K562 (cell line): ENCODE measurements at regions not wholly inside any gene's neighbourhood (a gene's known extent, or its start where the extent isn't known, plus 50 kb on each side); places are given as distances from the start of the nearest gene placed in this dataset.

Experiments used
- ATF1 ChIP-seq, 2 experiments: fragments of 450-650 bp in 1 of 2; IDR thresholded peaks; 2 replicates each; pipeline ENCODE4 v1.6.1; 2016; ENCODE audit warnings: missing compliant biosample characterization in 1 of 2, missing genetic modification characterization in 1 of 2
- ATF7 ChIP-seq: fragments of 450-650 bp; IDR thresholded peaks from 2 replicates; pipeline ENCODE4 v1.7.1; 2014; ENCODE audit warnings: mild to moderate bottlenecking, moderate library complexity
- CC2D1A ChIP-seq: fragments of 450-650 bp; IDR thresholded peaks from 2 replicates; pipeline ENCODE4 v1.6.1; 2017; ENCODE audit warnings: mild to moderate bottlenecking
- HMG20A ChIP-seq: fragments of 450-650 bp; formaldehyde crosslinking; conservative IDR thresholded peaks from 2 replicates; pipeline ENCODE4 v1.4.0; 2020; ENCODE audit warnings: mild to moderate bottlenecking, mixed read lengths
- KLF6 ChIP-seq: fragments of 250-450 bp; sonication (Bioruptor Pico); IDR thresholded peaks from 2 replicates; pipeline ENCODE4 v1.4.0; 2020; ENCODE audit warnings: mild to moderate bottlenecking, moderate library complexity, borderline replicate concordance
- MBD2 ChIP-seq: sonication (generic); IDR thresholded peaks from 2 replicates; pipeline ENCODE4 v1.6.1; 2016; ENCODE audit warnings: low read depth, borderline replicate concordance
- NEUROD1 ChIP-seq: fragments of 150-350 bp; IDR thresholded peaks from 2 replicates; pipeline ENCODE4 v1.6.1; 2014; ENCODE audit warnings: borderline replicate concordance, low read length, low read depth; ENCODE audit not compliant: partially characterized antibody
- RAD21 ChIP-seq, 2 experiments: fragments of 250-450 bp in 1 of 2; fragments of 450-650 bp in 1 of 2; sonication (Bioruptor Pico) in 1 of 2; formaldehyde crosslinking in 1 of 2; IDR thresholded peaks in 1 of 2; conservative IDR thresholded peaks in 1 of 2; 2 replicates each; pipeline versions ENCODE4 v1.4.0 to v1.8.0; 2020 to 2022; ENCODE audit warnings: mild to moderate bottlenecking in 2 of 2, moderate library complexity in 1 of 2
- SIN3A ChIP-seq, 2 experiments: fragments of 150-350 bp in 1 of 2; IDR thresholded peaks; 2 replicates each; pipeline ENCODE4 v1.6.1; 2011 to 2016; ENCODE audit warnings: borderline replicate concordance in 2 of 2, low read depth in 2 of 2, low read length in 2 of 2, mild to moderate bottlenecking in 2 of 2, moderate library complexity in 2 of 2; ENCODE audit not compliant: control insufficient read depth in 1 of 2
- ZNF24 ChIP-seq: fragments of 450-650 bp; IDR thresholded peaks from 2 replicates; pipeline ENCODE4 v1.6.1; 2016
- ZNF644 ChIP-seq: fragments of 200-800 bp; sonication (Bioruptor generic); IDR thresholded peaks from 2 replicates; pipeline ENCODE4 v1.6.1; 2016; ENCODE audit warnings: low read depth, missing genetic modification characterization, missing compliant biosample characterization
- TF ChIP-seq, protein P1 (sequence below), 2 experiments: fragments of 450-650 bp in 1 of 2; sonication (generic) in 1 of 2; formaldehyde crosslinking in 1 of 2; IDR thresholded peaks; 2 replicates each; pipeline versions ENCODE4 v1.7.1 to v1.9.0; 2016 to 2022; ENCODE audit warnings: inconsistent platforms in 1 of 2, mild to moderate bottlenecking in 1 of 2, missing genetic modification reagents in 1 of 2
- TF ChIP-seq, protein P2 (sequence below): sonication (generic); IDR thresholded peaks from 2 replicates; pipeline ENCODE4 v1.6.1; 2016
- TF ChIP-seq, protein P3 (sequence below): sonication (generic); formaldehyde crosslinking; IDR thresholded peaks from 2 replicates; pipeline ENCODE4 v1.8.1; 2023; ENCODE audit warnings: mild to moderate bottlenecking, missing genetic modification reagents

DNA sequence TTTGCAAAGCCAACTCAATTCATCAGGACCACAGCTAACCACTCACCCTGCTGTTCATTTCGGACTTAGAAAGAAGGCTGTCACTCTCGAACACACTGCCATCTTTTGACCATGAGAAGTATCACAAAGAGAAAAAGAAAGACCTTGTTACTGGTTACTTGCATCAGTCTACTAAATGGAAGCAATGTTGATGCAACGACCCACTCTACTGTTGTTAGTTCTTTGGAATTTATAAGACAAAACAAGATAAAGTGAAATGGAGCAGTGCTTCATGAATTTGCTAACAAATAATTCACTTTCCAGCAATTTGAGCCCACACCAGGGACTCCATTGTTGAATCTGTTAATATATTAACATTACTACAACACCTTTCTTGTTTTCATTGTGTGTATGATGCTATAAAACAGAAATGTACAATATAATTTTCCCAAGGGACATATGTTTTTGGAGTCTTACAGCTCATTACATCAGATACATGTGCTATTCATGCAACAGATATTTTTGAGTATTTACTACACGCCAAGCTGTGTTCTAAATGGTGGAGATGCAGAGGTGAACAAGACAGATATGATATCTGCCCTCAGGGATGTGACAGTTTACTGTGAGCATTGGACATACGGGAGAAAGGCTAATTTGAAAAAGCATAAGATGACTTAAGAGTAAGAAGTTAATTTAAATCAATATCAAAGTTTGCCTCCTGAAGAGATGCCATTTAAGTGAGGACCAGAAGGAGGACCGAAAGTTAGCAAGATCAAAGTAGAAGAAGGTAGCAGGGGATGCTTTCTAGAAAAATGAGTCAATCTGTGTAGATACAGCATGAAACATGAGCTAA, 87.2 kb downstream of the AREG start (continued):
- TF ChIP-seq, protein P1, sequence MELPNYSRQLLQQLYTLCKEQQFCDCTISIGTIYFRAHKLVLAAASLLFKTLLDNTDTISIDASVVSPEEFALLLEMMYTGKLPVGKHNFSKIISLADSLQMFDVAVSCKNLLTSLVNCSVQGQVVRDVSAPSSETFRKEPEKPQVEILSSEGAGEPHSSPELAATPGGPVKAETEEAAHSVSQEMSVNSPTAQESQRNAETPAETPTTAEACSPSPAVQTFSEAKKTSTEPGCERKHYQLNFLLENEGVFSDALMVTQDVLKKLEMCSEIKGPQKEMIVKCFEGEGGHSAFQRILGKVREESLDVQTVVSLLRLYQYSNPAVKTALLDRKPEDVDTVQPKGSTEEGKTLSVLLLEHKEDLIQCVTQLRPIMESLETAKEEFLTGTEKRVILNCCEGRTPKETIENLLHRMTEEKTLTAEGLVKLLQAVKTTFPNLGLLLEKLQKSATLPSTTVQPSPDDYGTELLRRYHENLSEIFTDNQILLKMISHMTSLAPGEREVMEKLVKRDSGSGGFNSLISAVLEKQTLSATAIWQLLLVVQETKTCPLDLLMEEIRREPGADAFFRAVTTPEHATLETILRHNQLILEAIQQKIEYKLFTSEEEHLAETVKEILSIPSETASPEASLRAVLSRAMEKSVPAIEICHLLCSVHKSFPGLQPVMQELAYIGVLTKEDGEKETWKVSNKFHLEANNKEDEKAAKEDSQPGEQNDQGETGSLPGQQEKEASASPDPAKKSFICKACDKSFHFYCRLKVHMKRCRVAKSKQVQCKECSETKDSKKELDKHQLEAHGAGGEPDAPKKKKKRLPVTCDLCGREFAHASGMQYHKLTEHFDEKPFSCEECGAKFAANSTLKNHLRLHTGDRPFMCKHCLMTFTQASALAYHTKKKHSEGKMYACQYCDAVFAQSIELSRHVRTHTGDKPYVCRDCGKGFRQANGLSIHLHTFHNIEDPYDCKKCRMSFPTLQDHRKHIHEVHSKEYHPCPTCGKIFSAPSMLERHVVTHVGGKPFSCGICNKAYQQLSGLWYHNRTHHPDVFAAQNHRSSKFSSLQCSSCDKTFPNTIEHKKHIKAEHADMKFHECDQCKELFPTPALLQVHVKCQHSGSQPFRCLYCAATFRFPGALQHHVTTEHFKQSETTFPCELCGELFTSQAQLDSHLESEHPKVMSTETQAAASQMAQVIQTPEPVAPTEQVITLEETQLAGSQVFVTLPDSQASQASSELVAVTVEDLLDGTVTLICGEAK (IDR thresholded peaks at IDR 0.05) = peak; percentile 37; the same call in 1 of the 2 replicates
- TF ChIP-seq, protein P1 (CRISPR knock-in tag; IDR thresholded peaks at IDR 0.05) = no peak
- TF ChIP-seq ZNF644 (0 out of 2 replicates have a peak, but pooled peaks have one; percentile 30), ZNF24 (peak; percentile 69; the same call in 1 of the 2 replicates), RAD21 (CRISPR knock-in tag; conservative IDR thresholded peaks at IDR 0.05 in 1 of 2, IDR thresholded peaks at IDR 0.05 in 1 of 2) (peak; percentile 95 to 96), ATF7 (peak; percentile 84; the same call in 1 of the 2 replicates), KLF6 (CRISPR knock-in tag) (no peak), SIN3A (IDR thresholded peaks at IDR 0.05; ENCODE audit: borderline replicate concordance in 2 of 2, control insufficient read depth in 1 of 2, low read depth in 2 of 2, low read length in 2 of 2) (no peak), ATF1 (CRISPR knock-in tag; IDR thresholded peaks at IDR 0.05) (no peak), ATF1 (tag; IDR thresholded peaks at IDR 0.05) (no peak), MBD2 (no peak), CC2D1A (peak; percentile 85), NEUROD1 (no peak), HMG20A (CRISPR knock-in tag) (no peak)
- TF ChIP-seq, protein P2, sequence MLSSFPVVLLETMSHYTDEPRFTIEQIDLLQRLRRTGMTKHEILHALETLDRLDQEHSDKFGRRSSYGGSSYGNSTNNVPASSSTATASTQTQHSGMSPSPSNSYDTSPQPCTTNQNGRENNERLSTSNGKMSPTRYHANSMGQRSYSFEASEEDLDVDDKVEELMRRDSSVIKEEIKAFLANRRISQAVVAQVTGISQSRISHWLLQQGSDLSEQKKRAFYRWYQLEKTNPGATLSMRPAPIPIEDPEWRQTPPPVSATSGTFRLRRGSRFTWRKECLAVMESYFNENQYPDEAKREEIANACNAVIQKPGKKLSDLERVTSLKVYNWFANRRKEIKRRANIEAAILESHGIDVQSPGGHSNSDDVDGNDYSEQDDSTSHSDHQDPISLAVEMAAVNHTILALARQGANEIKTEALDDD = peak; percentile 75
- TF ChIP-seq, protein P3, sequence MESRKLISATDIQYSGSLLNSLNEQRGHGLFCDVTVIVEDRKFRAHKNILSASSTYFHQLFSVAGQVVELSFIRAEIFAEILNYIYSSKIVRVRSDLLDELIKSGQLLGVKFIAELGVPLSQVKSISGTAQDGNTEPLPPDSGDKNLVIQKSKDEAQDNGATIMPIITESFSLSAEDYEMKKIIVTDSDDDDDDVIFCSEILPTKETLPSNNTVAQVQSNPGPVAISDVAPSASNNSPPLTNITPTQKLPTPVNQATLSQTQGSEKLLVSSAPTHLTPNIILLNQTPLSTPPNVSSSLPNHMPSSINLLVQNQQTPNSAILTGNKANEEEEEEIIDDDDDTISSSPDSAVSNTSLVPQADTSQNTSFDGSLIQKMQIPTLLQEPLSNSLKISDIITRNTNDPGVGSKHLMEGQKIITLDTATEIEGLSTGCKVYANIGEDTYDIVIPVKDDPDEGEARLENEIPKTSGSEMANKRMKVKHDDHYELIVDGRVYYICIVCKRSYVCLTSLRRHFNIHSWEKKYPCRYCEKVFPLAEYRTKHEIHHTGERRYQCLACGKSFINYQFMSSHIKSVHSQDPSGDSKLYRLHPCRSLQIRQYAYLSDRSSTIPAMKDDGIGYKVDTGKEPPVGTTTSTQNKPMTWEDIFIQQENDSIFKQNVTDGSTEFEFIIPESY = no peak
